Gastrocnemius medialis (tissue), 4 donors: ENCODE measurements at regions not wholly inside any gene's neighbourhood (a gene's known extent, or its start where the extent isn't known, plus 50 kb on each side); places are given as distances from the start of the nearest gene placed in this dataset.

ENCODE experiments used
- CTCF ChIP-seq, 5 experiments: fragments of 450-650 bp in 3 of 5; fragments of 200-600 bp in 2 of 5; sonication (generic) in 2 of 5; IDR thresholded peaks in 4 of 5; conservative IDR thresholded peaks in 1 of 5; 1 replicate in 4 of 5; 2 replicates in 1 of 5; pipeline ENCODE4 v1.5.1; 2016 to 2019; ENCODE audit warnings: antibody characterized with exemption in 5 of 5, mild to moderate bottlenecking in 3 of 5, moderate library complexity in 3 of 5
- POLR2A ChIP-seq, 2 donors: fragments of 450-650 bp; IDR thresholded peaks; one replicate each; pipeline ENCODE4 v1.6.1; 2017; ENCODE audit warnings: antibody characterized with exemption in 2 of 2, mild to moderate bottlenecking in 2 of 2, moderate library complexity in 2 of 2

- TF ChIP-seq CTCF (IDR thresholded peaks at IDR 0.05 in 4 of 5, conservative IDR thresholded peaks at IDR 0.05 in 1 of 5) (no peak), POLR2A (IDR thresholded peaks at IDR 0.05) (no peak)
These were observed 249.7 kb downstream of the ENC1 start for GRCh38 chr5:74390822-74391221.
